CD8-positive, alpha-beta memory T cell (primary cell): ENCODE measurements at regions not wholly inside any gene's neighbourhood (a gene's known extent, or its start where the extent isn't known, plus 50 kb on each side); places are given as distances from the start of the nearest gene placed in this dataset.

Experiments
- CTCF ChIA-PET: fragments of 350-600 bp; sonication (Branson Sonifier 250); formaldehyde crosslinking; loops from one replicate; lab custom pipeline; 2021; ENCODE audit warnings: antibody characterized with exemption; lab: Charles Lee
- POLR2A ChIA-PET: fragments of 350-600 bp; sonication (Branson Sonifier 250); formaldehyde crosslinking; loops from one replicate; lab custom pipeline; 2021; ENCODE audit warnings: antibody characterized with exemption; lab: Charles Lee
- DNase-seq, 5 donors: peaks; one replicate each; pipeline versions ENCODE4 v3.0.0 to v3.0.0-alpha.2; 2020 to 2022; ENCODE audit warnings: mixed read lengths in 1 of 5
- H3K27ac ChIP-seq: one replicate; pipeline ENCODE4 v1.7.0; 2013; ENCODE audit warnings: low read depth, mild to moderate bottlenecking, low read length, moderate library complexity
- H3K27me3 ChIP-seq: 2 replicates; pipeline ENCODE4 v1.7.0; 2013; ENCODE audit warnings: low read length, mild to moderate bottlenecking; ENCODE audit not compliant: insufficient read depth, poor library complexity, severe bottlenecking
- H3K36me3 ChIP-seq: 2 replicates; pipeline ENCODE4 v1.7.0; 2013; ENCODE audit warnings: mild to moderate bottlenecking, low read length, moderate library complexity; ENCODE audit not compliant: insufficient read depth
- H3K4me1 ChIP-seq: 2 replicates; pipeline ENCODE4 v1.7.0; 2013; ENCODE audit warnings: mild to moderate bottlenecking, low read length, moderate library complexity; ENCODE audit not compliant: insufficient read depth
- H3K4me3 ChIP-seq: 2 replicates; pipeline ENCODE4 v1.7.0; 2013; ENCODE audit warnings: mild to moderate bottlenecking, low read length
- H3K9me3 ChIP-seq: 2 replicates; pipeline ENCODE4 v1.7.0; 2013; ENCODE audit warnings: mild to moderate bottlenecking, low read length
- H3K27ac Mint-ChIP-seq, 8 donors: one replicate each; pipeline ENCODE4 v1.8.0; 2020 to 2021; ENCODE audit warnings: mixed read lengths in 8 of 8, mild to moderate bottlenecking in 6 of 8, inconsistent platforms in 3 of 8, moderate library complexity in 3 of 8
- H3K27me3 Mint-ChIP-seq, 2 donors: one replicate each; pipeline ENCODE4 v1.8.0; 2020 to 2021; ENCODE audit warnings: mixed read lengths in 2 of 2, mild to moderate bottlenecking in 1 of 2, moderate library complexity in 1 of 2
- H3K36me3 Mint-ChIP-seq, 3 donors: one replicate each; pipeline ENCODE4 v1.8.0; 2020 to 2021; ENCODE audit warnings: mixed read lengths in 3 of 3, inconsistent platforms in 1 of 3, mild to moderate bottlenecking in 1 of 3
- H3K4me1 Mint-ChIP-seq, 3 donors: one replicate each; pipeline ENCODE4 v1.8.0; 2020 to 2021; ENCODE audit warnings: mixed read lengths in 3 of 3, inconsistent platforms in 1 of 3, mild to moderate bottlenecking in 1 of 3
- H3K4me3 Mint-ChIP-seq, 7 donors: one replicate each; pipeline ENCODE4 v1.8.0; 2020 to 2021; ENCODE audit warnings: mixed read lengths in 7 of 7, mild to moderate bottlenecking in 6 of 7, moderate library complexity in 4 of 7, inconsistent platforms in 2 of 7
- H3K9me3 Mint-ChIP-seq, 5 donors: one replicate each; pipeline ENCODE4 v1.8.0; 2020 to 2022; ENCODE audit warnings: mixed read lengths in 5 of 5, mild to moderate bottlenecking in 3 of 5, moderate library complexity in 2 of 5, inconsistent platforms in 1 of 5

GRCh38 chr7:24365606-24366005, 81.6 kb downstream of the NPY start:
- H3K27me3 ChIP-seq, result no peaks in the 10 kb centered on the region
- Mint-ChIP-seq H3K4me3 (no peak overlapping the region), H3K27ac (no peak overlapping the region), H3K27me3 (peaks cover 1 to 16% of the 10 kb centered on the region in 2 donors), H3K4me1 (no peaks in the 10 kb centered on the region), H3K9me3 (no peaks in the 10 kb centered on the region), H3K36me3 (no peaks in the 10 kb centered on the region)
- no peaks in the 10 kb centered on the region for H3K36me3 ChIP-seq
- no peaks in the 10 kb centered on the region for H3K4me1 ChIP-seq
- POLR2A ChIA-PET, result no interaction called here
- no peak overlapping the region for H3K27ac ChIP-seq
- no peak overlapping the region for H3K4me3 ChIP-seq
- CTCF ChIA-PET, result no interaction called here
- DNase-seq, result no peak
- H3K9me3 ChIP-seq, result no peaks in the 10 kb centered on the region

GRCh38 chr7:24366876-24367275, 82.9 kb downstream of the NPY start:
- no peaks in the 10 kb centered on the region for H3K4me1 ChIP-seq
- H3K4me3 Mint-ChIP-seq, result no peak overlapping the region

GRCh38 chr7:24368161-24368560, 84.2 kb downstream of the NPY start:
- CTCF ChIA-PET, result no interaction called here
- H3K27me3 ChIP-seq, result no peaks in the 10 kb centered on the region
- H3K4me3 Mint-ChIP-seq, result no peak overlapping the region
- no peaks in the 10 kb centered on the region for H3K36me3 ChIP-seq
- peaks cover 4 to 28% of the 10 kb centered on the region in 2 donors for H3K27me3 Mint-ChIP-seq
- POLR2A ChIA-PET, result no interaction called here
- H3K9me3 Mint-ChIP-seq, result no peaks in the 10 kb centered on the region
- no peaks in the 10 kb centered on the region for H3K4me1 ChIP-seq
- DNase-seq, result no peak
- no peak overlapping the region for H3K27ac ChIP-seq
- no peaks in the 10 kb centered on the region for H3K36me3 Mint-ChIP-seq
- H3K4me1 Mint-ChIP-seq, result no peaks in the 10 kb centered on the region
- H3K9me3 ChIP-seq, result no peaks in the 10 kb centered on the region
- H3K27ac Mint-ChIP-seq, result no peak overlapping the region
- no peak overlapping the region for H3K4me3 ChIP-seq

More at GRCh38 chr7:24366876-24367275, 82.9 kb downstream of the NPY start:
- Histone ChIP-seq H3K9me3 (no peaks in the 10 kb centered on the region), H3K36me3 (no peaks in the 10 kb centered on the region), H3K27ac (no peak overlapping the region), H3K27me3 (no peaks in the 10 kb centered on the region), H3K4me3 (no peak overlapping the region)
- H3K27ac Mint-ChIP-seq, result peak overlapping the region in 1 of 8 donors; percentile 60
- H3K9me3 Mint-ChIP-seq, result no peaks in the 10 kb centered on the region
- no peaks in the 10 kb centered on the region for H3K36me3 Mint-ChIP-seq
- H3K27me3 Mint-ChIP-seq, result peaks cover 4 to 23% of the 10 kb centered on the region in 2 donors
- no peaks in the 10 kb centered on the region for H3K4me1 Mint-ChIP-seq
- CTCF ChIA-PET, result no interaction called here
- no peak for DNase-seq
- POLR2A ChIA-PET, result no interaction called here

- Histone ChIP-seq H3K27ac (no peak overlapping the region), H3K36me3 (no peaks in the 10 kb centered on the region), H3K27me3 (no peaks in the 10 kb centered on the region), H3K4me3 (no peak overlapping the region), H3K4me1 (no peaks in the 10 kb centered on the region), H3K9me3 (no peaks in the 10 kb centered on the region)
- Mint-ChIP-seq H3K4me1 (no peaks in the 10 kb centered on the region), H3K27me3 (peaks cover 4 to 34% of the 10 kb centered on the region in 2 donors), H3K4me3 (no peak overlapping the region), H3K27ac (no peak overlapping the region), H3K9me3 (no peaks in the 10 kb centered on the region), H3K36me3 (no peaks in the 10 kb centered on the region)
- ChIA-PET CTCF (interaction anchor here (1.9 kb wide), 1 partner anchor 11 kb away, joined by 6 read pairs; no protein-coding TSS in a partner anchor), POLR2A (no interaction called here)
- no peak for DNase-seq
Observed at GRCh38 chr7:24370541-24370940, 86.6 kb downstream of the NPY start.

GRCh38 chr7:24372961-24373955, 89.3 kb downstream of the NPY start:
- ChIA-PET POLR2A (no interaction called here), CTCF (no interaction called here)
- H3K9me3 Mint-ChIP-seq, result no peaks in the 10 kb centered on the region
- H3K27me3 Mint-ChIP-seq, result peaks cover 6 to 30% of the 10 kb centered on the region in 2 donors
- no peak overlapping the region for H3K4me3 Mint-ChIP-seq
- no peak for DNase-seq
- no peaks in the 10 kb centered on the region for H3K27me3 ChIP-seq
- no peaks in the 10 kb centered on the region for H3K4me1 ChIP-seq
- H3K27ac ChIP-seq, result no peak overlapping the region
- no peaks in the 10 kb centered on the region for H3K36me3 ChIP-seq
- H3K4me3 ChIP-seq, result no peak overlapping the region
- no peak overlapping the region for H3K27ac Mint-ChIP-seq
- no peaks in the 10 kb centered on the region for H3K36me3 Mint-ChIP-seq
- no peaks in the 10 kb centered on the region for H3K4me1 Mint-ChIP-seq
- H3K9me3 ChIP-seq, result no peaks in the 10 kb centered on the region

GRCh38 chr7:24378871-24379616, 95.1 kb downstream of the NPY start:
- no peaks in the 10 kb centered on the region for H3K27me3 ChIP-seq
- Mint-ChIP-seq H3K36me3 (peaks cover 0 to 3% (median 0%) of the 10 kb centered on the region in 3 donors), H3K9me3 (no peaks in the 10 kb centered on the region), H3K4me1 (no peaks in the 10 kb centered on the region), H3K27ac (no peak overlapping the region), H3K4me3 (no peak overlapping the region), H3K27me3 (peaks cover 5 to 16% of the 10 kb centered on the region in 2 donors)
- DNase-seq, result no peak
- no peaks in the 10 kb centered on the region for H3K9me3 ChIP-seq
- POLR2A ChIA-PET, result no interaction called here
- H3K4me1 ChIP-seq, result no peaks in the 10 kb centered on the region
- H3K4me3 ChIP-seq, result no peak overlapping the region
- CTCF ChIA-PET, result no interaction called here
- no peak overlapping the region for H3K27ac ChIP-seq
- no peaks in the 10 kb centered on the region for H3K36me3 ChIP-seq

- Mint-ChIP-seq H3K4me1 (no peaks in the 10 kb centered on the region), H3K27ac (no peak overlapping the region), H3K9me3 (no peaks in the 10 kb centered on the region), H3K36me3 (peaks cover 0 to 3% (median 0%) of the 10 kb centered on the region in 3 donors), H3K27me3 (peaks cover 3 to 4% of the 10 kb centered on the region in 2 donors), H3K4me3 (no peak overlapping the region)
- H3K4me1 ChIP-seq, result no peaks in the 10 kb centered on the region
- no peaks in the 10 kb centered on the region for H3K36me3 ChIP-seq
- no peak overlapping the region for H3K27ac ChIP-seq
- no peak overlapping the region for H3K4me3 ChIP-seq
- CTCF ChIA-PET, result interaction anchor here (2.0 kb wide), 1 partner anchor 11 kb away, joined by 6 read pairs; no protein-coding TSS in a partner anchor
- H3K27me3 ChIP-seq, result no peaks in the 10 kb centered on the region
- no peaks in the 10 kb centered on the region for H3K9me3 ChIP-seq
- POLR2A ChIA-PET, result no interaction called here
- DNase-seq, result no peak
Observed at GRCh38 chr7:24381894-24382505, 98.0 kb downstream of the NPY start.
